GM11168 (cell line): ENCODE measurements at regions not wholly inside any gene's neighbourhood (a gene's known extent, or its start where the extent isn't known, plus 50 kb on each side); places are given as distances from the start of the nearest gene placed in this dataset.

Experiments
- in situ Hi-C: fragments of 300-500 bp; cut with MboI; formaldehyde crosslinking; loops from one replicate; pipeline ENCODE4 v1.12.0; 2022; ENCODE audit warnings: low sequenced_read_pairs; ENCODE audit not compliant: unreplicated experiment

DNA sequence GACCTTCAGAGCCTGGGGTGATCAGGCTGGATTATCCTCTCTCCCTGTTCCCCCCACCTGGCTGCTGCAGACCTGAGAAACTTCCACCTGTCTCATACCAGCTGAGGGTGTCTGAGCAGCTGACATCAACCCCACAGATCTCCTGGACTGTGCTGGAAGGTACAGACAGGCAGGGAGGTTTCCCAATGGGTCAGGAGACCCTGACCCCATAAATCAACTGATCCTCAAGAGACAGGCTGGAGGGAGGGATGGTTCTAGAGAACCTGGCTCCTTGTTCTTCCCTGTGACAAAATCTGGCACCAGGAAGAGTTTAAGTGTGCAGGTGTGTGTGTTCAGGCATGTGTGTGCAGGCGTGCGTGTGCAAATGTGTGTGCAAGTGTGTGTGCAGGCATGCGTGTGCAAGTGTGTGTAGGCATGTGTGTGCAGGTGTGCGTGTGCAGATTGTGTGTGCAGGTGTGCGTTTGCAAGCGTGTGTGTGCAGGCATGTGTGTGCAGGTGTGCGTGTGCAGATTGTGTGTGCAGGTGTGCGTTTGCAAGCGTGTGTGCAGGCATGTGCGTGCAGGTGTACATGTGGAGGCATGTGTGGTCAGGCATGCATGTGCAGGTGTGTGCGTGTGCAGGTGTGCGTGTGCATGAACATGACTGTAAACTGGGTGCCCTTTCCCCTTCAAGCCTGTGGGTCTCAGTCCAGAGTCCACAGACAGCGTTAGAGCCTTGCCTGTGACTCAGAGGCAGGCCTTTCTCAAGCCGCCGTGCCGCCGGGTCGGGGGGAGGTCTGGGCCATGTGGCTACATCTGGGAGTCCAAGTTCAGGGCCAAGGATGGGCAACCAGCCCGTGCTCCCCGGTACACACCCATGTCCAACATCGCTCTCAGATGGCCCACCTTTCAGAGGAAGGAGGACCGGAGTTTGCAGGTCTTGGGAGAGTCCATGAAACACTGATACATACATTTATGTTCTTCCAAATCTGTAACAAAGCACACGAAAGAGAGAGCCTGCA, 50.1 kb upstream of the ELN start:
- in situ Hi-C loops = no loop called here
